Hepatocyte (in vitro differentiated cells): ENCODE measurements at regions not wholly inside any gene's neighbourhood (a gene's known extent, or its start where the extent isn't known, plus 50 kb on each side); places are given as distances from the start of the nearest gene placed in this dataset.
A peak's percentile ranks its signal among the peaks of the same experiment; 100 is the strongest.
"Not testable (repeated sequence)": the region's sequence is repeated elsewhere in the genome, so short reads cannot be mapped to it uniquely, and the experiment has no call there.

ENCODE experiments used
- DNase-seq: peaks from one replicate; pipeline ENCODE4 v3.0.0-alpha.2; 2016; ENCODE audit warnings: low spot score
- H2AFZ ChIP-seq: fragments of 200-600 bp; sonication (generic); 2 replicates; pipeline ENCODE4 v1.6.0; 2016; ENCODE audit warnings: antibody characterized with exemption, mild to moderate bottlenecking
- H3K27ac ChIP-seq: fragments of 200-600 bp; sonication (generic); 2 replicates; pipeline ENCODE4 v1.5.1; 2016; ENCODE audit warnings: mild to moderate bottlenecking
- H3K27me3 ChIP-seq: fragments of 200-600 bp; sonication (generic); 2 replicates; pipeline ENCODE4 v1.6.1; 2016
- H3K36me3 ChIP-seq: fragments of 200-600 bp; sonication (generic); replicated peaks from 2 replicates; pipeline ENCODE4 v1.5.1; 2016; ENCODE audit warnings: low read depth; ENCODE audit not compliant: insufficient read depth
- H3K4me1 ChIP-seq: fragments of 200-600 bp; sonication (generic); 2 replicates; pipeline ENCODE4 v1.5.1; 2016; ENCODE audit warnings: mild to moderate bottlenecking, moderate library complexity; ENCODE audit not compliant: insufficient read depth
- H3K4me2 ChIP-seq: fragments of 200-600 bp; sonication (generic); 2 replicates; pipeline ENCODE4 v1.6.0; 2016
- H3K4me3 ChIP-seq: fragments of 200-600 bp; sonication (generic); 2 replicates; pipeline ENCODE4 v1.5.1; 2016; ENCODE audit warnings: mild to moderate bottlenecking
- H3K79me2 ChIP-seq: fragments of 200-600 bp; sonication (generic); 2 replicates; pipeline ENCODE4 v1.6.0; 2017; ENCODE audit warnings: mild to moderate bottlenecking
- H3K9me2 ChIP-seq: fragments of 200-600 bp; sonication (generic); replicated peaks from 2 replicates; pipeline ENCODE4 v1.6.0; 2017; ENCODE audit warnings: mild to moderate bottlenecking; ENCODE audit not compliant: insufficient read depth
- H3K9me3 ChIP-seq: fragments of 200-600 bp; sonication (generic); 2 replicates; pipeline ENCODE4 v1.5.1; 2016; ENCODE audit warnings: low read depth, mild to moderate bottlenecking
- H4K20me1 ChIP-seq: fragments of 200-600 bp; sonication (generic); 2 replicates; pipeline ENCODE4 v1.6.0; 2016; ENCODE audit warnings: mild to moderate bottlenecking; ENCODE audit not compliant: insufficient read depth, poor library complexity, severe bottlenecking
- EZH2 ChIP-seq: fragments of 200-600 bp; sonication (generic); IDR thresholded peaks from 2 replicates; pipeline ENCODE4 v1.6.1; 2016; ENCODE audit warnings: antibody characterized with exemption, mild to moderate bottlenecking, borderline replicate concordance
- EZH2phosphoT487 ChIP-seq: fragments of 200-600 bp; sonication (generic); IDR thresholded peaks from one replicate; pipeline ENCODE4 v1.6.1; 2018; ENCODE audit warnings: antibody characterized with exemption, mild to moderate bottlenecking, low read depth, moderate library complexity; ENCODE audit not compliant: unreplicated experiment, severe bottlenecking
- WGBS: methylation state at CpG from one replicate; pipeline ENCODE4 v1.1.6; 2016; ENCODE audit warnings: low lambda C conversion rate; ENCODE audit errors: missing lambda C conversion rate; 5-methylcytosine and 5-hydroxymethylcytosine counted together
- TF ChIP-seq, protein P1 (sequence below): fragments of 200-600 bp; sonication (generic); IDR thresholded peaks from 2 replicates; pipeline ENCODE4 v1.5.1; 2016; ENCODE audit warnings: antibody characterized with exemption, mild to moderate bottlenecking; ENCODE audit not compliant: poor library complexity

DNA sequence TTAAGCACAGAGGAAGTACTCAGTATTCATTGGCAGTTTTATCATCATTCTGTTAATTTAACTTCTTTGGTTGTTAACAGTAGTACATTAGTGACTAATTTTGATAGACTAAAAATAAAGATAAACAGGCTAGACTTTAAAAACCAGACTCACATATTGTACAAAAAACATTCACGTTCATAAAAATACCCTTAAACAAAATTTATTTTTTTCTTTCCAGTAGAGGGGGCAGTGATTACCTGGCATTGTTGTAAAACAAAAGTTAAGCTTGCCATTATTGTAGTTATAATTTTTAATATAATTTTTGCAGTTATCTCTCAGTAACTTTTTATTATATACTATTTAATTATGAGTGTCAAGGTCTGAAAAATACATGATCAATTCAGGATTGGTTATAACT lies 92.0 kb downstream of the MRPL57 start:
- DNase-seq, H3K4me3 ChIP-seq, H3K27ac ChIP-seq, H3K9me3 ChIP-seq, H3K4me1 ChIP-seq, H3K79me2 ChIP-seq, H3K9me2 ChIP-seq, H4K20me1 ChIP-seq, H3K4me2 ChIP-seq, H3K27me3 ChIP-seq, H3K36me3 ChIP-seq, H2AFZ ChIP-seq: not testable (repeated sequence)
- 52% methylated on average over 1 of the region's 1 CpG for WGBS
- TF ChIP-seq, protein P1, sequence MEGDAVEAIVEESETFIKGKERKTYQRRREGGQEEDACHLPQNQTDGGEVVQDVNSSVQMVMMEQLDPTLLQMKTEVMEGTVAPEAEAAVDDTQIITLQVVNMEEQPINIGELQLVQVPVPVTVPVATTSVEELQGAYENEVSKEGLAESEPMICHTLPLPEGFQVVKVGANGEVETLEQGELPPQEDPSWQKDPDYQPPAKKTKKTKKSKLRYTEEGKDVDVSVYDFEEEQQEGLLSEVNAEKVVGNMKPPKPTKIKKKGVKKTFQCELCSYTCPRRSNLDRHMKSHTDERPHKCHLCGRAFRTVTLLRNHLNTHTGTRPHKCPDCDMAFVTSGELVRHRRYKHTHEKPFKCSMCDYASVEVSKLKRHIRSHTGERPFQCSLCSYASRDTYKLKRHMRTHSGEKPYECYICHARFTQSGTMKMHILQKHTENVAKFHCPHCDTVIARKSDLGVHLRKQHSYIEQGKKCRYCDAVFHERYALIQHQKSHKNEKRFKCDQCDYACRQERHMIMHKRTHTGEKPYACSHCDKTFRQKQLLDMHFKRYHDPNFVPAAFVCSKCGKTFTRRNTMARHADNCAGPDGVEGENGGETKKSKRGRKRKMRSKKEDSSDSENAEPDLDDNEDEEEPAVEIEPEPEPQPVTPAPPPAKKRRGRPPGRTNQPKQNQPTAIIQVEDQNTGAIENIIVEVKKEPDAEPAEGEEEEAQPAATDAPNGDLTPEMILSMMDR, result peak; percentile 11

DNA sequence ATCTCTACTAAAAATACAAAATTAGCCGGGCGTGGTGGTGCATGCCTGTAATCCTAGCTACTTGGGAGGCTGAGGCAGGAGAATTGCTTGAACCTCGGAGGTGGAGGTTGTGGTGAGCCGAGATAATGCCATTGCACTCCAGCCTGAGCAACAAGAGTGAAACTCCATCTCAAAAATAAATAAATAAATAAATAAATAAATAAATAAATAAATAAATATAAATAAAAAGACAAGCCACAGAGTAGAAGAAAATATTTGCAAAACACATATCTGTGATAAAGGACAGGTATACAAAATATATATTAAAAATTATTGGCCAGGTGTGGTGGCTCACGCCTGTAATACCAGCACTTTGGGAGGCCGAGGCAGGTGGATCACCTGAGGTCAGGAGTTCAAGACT lies 96.0 kb downstream of the MRPL57 start:
- not testable (repeated sequence) for H3K4me1 ChIP-seq, DNase-seq, H3K79me2 ChIP-seq, H3K9me3 ChIP-seq, H3K27me3 ChIP-seq, H3K4me2 ChIP-seq, H3K9me2 ChIP-seq, H4K20me1 ChIP-seq, H3K36me3 ChIP-seq, H3K4me3 ChIP-seq, H2AFZ ChIP-seq, H3K27ac ChIP-seq
- 97% methylated on average over 6 of the region's 6 CpGs for WGBS

DNA sequence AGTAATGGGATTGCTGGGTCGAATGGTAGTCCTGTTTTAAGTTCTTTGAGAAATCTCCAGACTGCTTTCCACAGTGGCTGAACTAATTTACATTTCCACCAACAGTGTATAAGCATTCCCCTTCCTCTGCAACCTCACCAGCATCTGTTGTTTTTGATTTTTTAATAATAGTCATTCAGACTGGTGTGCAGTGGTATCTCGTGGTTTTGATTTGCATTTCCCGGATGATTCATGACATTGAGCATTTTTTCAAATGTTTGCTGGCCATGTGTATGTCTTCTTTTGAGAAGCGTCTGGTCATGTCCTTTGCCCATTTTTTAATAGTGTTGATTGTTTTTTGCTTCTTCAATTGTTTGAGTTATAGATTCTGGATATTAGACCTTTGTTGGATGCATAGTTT lies 98.0 kb downstream of the MRPL57 start:
- H2AFZ ChIP-seq, H3K4me1 ChIP-seq, H3K9me3 ChIP-seq, H3K79me2 ChIP-seq, H3K27ac ChIP-seq, DNase-seq, H3K4me3 ChIP-seq, H3K4me2 ChIP-seq, H4K20me1 ChIP-seq, H3K27me3 ChIP-seq, H3K9me2 ChIP-seq, H3K36me3 ChIP-seq: not testable (repeated sequence)
- 92% methylated on average over 4 of the region's 4 CpGs for WGBS

DNA sequence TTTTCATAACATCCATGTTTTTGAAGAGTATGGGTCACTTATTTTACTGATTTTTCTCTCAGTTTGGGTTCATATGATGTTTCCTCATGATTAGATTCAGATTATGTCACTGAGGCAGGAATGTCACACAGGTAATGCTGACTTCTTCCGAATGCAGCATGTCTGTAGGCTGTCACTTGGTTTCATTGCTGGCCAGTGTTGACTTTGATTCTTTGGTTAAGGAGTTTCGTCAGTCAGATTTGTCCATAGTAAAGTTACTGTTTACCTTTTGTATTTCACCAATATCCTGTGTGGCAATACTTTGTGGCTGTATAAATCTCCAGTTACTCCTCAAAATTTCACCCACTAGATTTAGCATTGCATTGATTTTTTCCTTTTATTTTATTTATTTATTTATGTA lies 105.6 kb downstream of the MRPL57 start:
- Histone ChIP-seq H3K27me3 (peaks cover 9% of the 10 kb centered on the region), H3K9me3 (no peaks in the 10 kb centered on the region), H3K36me3 (no peaks in the 10 kb centered on the region), H3K79me2 (no peaks in the 10 kb centered on the region), H3K9me2 (no peaks in the 10 kb centered on the region), H4K20me1 (no peaks in the 10 kb centered on the region), H2AFZ (no peak overlapping the region), H3K4me3 (no peak overlapping the region), H3K27ac (no peak overlapping the region), H3K4me2 (no peak overlapping the region), H3K4me1 (no peaks in the 10 kb centered on the region)
- no peak for TF ChIP-seq EZH2phosphoT487
- TF ChIP-seq, protein P1, result no peak
- TF ChIP-seq EZH2, result no peak
- no peak for DNase-seq
- 80% methylated on average over 2 of the region's 2 CpGs for WGBS

DNA sequence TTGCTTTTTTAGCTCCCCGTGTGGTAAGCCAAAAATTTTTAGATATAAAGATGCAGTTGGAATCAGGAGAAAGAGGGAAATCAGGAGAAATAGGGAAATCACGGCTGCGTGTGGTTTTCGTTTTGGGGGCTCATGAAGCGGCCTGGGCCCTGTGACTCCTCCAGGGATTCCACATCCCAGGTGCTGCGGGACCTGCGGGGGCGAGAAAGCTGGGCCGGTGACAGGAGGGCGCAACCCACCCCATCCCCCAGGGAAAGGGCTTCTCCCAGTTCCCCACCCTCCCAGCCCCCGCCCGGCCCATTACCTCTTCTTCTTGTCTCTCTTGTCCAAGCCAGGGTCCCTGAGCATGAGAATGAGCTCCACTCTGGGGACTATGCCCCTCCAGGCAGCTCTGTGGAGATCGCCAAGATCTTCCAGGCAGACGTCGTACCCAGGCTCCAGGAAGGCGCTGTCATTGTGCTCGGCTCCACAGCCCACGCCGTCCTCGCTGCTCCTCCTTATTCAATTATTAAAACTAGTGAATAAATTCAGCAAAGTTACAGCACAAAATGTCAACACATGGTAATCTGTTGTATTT lies 111.0 kb downstream of the MRPL57 start:
- no peaks in the 10 kb centered on the region for H3K9me2 ChIP-seq
- H3K4me1 ChIP-seq, result no peaks in the 10 kb centered on the region
- no peaks in the 10 kb centered on the region for H4K20me1 ChIP-seq
- WGBS, result 92% methylated on average over 20 of the region's 20 CpGs
- H3K4me3 ChIP-seq, result no peak overlapping the region
- no peaks in the 10 kb centered on the region for H3K79me2 ChIP-seq
- H3K4me2 ChIP-seq, result no peak overlapping the region
- no peaks in the 10 kb centered on the region for H3K36me3 ChIP-seq
- no peak for DNase-seq
- H3K9me3 ChIP-seq, result no peaks in the 10 kb centered on the region
- no peak for TF ChIP-seq EZH2phosphoT487
- no peak for TF ChIP-seq EZH2
- TF ChIP-seq, protein P1, result no peak
- H3K27ac ChIP-seq, result no peak overlapping the region
- H2AFZ ChIP-seq, result no peak overlapping the region
- peaks cover 3% of the 10 kb centered on the region for H3K27me3 ChIP-seq
